Uterus (tissue), 2 donors: ENCODE measurements at regions not wholly inside any gene's neighbourhood (a gene's known extent, or its start where the extent isn't known, plus 50 kb on each side); places are given as distances from the start of the nearest gene placed in this dataset.

Experiments used
- CTCF ChIP-seq, 4 experiments: fragments of 200-600 bp in 2 of 4; fragments of 450-650 bp in 2 of 4; sonication (generic) in 2 of 4; IDR thresholded peaks; one replicate each; pipeline ENCODE4 v1.5.1; 2016 to 2019; ENCODE audit warnings: antibody characterized with exemption in 4 of 4, mild to moderate bottlenecking in 2 of 4, moderate library complexity in 1 of 4
- POLR2A ChIP-seq, 2 donors: fragments of 450-650 bp; IDR thresholded peaks; one replicate each; pipeline ENCODE4 v1.6.1; 2016; ENCODE audit warnings: antibody characterized with exemption in 2 of 2, mild to moderate bottlenecking in 1 of 2, moderate library complexity in 1 of 2

- TF ChIP-seq CTCF (IDR thresholded peaks at IDR 0.05) (no peak), POLR2A (IDR thresholded peaks at IDR 0.05) (no peak)
Observed at GRCh38 chr3:31164381-31164780, 269.9 kb upstream of the GADL1 start.
